ENCODE measurements at regions not wholly inside any gene's neighbourhood (a gene's known extent, or its start where the extent isn't known, plus 50 kb on each side); places are given as distances from the start of the nearest gene placed in this dataset.
A peak's percentile ranks its signal among the peaks of the same experiment; 100 is the strongest.

- Histone ChIP-seq H3K9me3 (ENCODE audit: control insufficient read depth in 4 of 4, insufficient read depth in 3 of 4, low read length in 3 of 4) (no peaks in the 10 kb centered on the region), H3K4me1 (ENCODE audit: control insufficient read depth in 5 of 5, insufficient read depth in 5 of 5, low read length in 5 of 5) (peaks cover 0 to 11% (median 0%) of the 10 kb centered on the region in 5 donors), H3K9ac (ENCODE audit: insufficient read depth in 1 of 2, low read length in 2 of 2) (no peak overlapping the region), H3K36me3 (ENCODE audit: control insufficient read depth in 4 of 4, insufficient read depth in 4 of 4, low read length in 4 of 4) (no peaks in the 10 kb centered on the region), H3K4me3 (no peak overlapping the region), H3K27me3 (ENCODE audit: control insufficient read depth in 3 of 3, insufficient read depth in 3 of 3, low read length in 2 of 3) (no peaks in the 10 kb centered on the region), H3K27ac (ENCODE audit: low read depth in 1 of 2, low read length in 1 of 2) (no peak overlapping the region)
- ATAC-seq (ENCODE audit: insufficient read depth, low FRiP score) (no peak), DNase-seq (no peak)
- WGBS, 2 donors, result 94 to 97% methylated on average over 1 of the region's 1 CpG
- TF ChIP-seq CTCF (IDR thresholded peaks at IDR 0.05; ENCODE audit: control extremely low read depth, extremely low read depth), result no peak
These were observed 182.0 kb upstream of the KLF4 start for GRCh38 chr9:107671588-107671987.

- Histone ChIP-seq H3K9ac (ENCODE audit: insufficient read depth in 1 of 2, low read length in 2 of 2) (no peak overlapping the region), H3K27ac (ENCODE audit: low read depth in 1 of 2, low read length in 1 of 2) (no peak overlapping the region), H3K4me1 (ENCODE audit: control insufficient read depth in 5 of 5, insufficient read depth in 5 of 5, low read length in 5 of 5) (peaks cover 0 to 11% (median 0%) of the 10 kb centered on the region in 5 donors), H3K36me3 (ENCODE audit: control insufficient read depth in 4 of 4, insufficient read depth in 4 of 4, low read length in 4 of 4) (no peaks in the 10 kb centered on the region), H3K27me3 (ENCODE audit: control insufficient read depth in 3 of 3, insufficient read depth in 3 of 3, low read length in 2 of 3) (no peaks in the 10 kb centered on the region), H3K9me3 (ENCODE audit: control insufficient read depth in 4 of 4, insufficient read depth in 3 of 4, low read length in 3 of 4) (no peaks in the 10 kb centered on the region), H3K4me3 (no peak overlapping the region)
- 93 to 95% methylated on average over 8 of the region's 8 CpGs for WGBS, 2 donors
- DNase-seq (no peak), ATAC-seq (ENCODE audit: insufficient read depth, low FRiP score) (no peak)
- TF ChIP-seq CTCF (IDR thresholded peaks at IDR 0.05; ENCODE audit: control extremely low read depth, extremely low read depth), result no peak
These were observed 179.9 kb upstream of the KLF4 start for GRCh38 chr9:107669422-107669821.

- no peak for TF ChIP-seq CTCF (IDR thresholded peaks at IDR 0.05; ENCODE audit: control extremely low read depth, extremely low read depth)
- peaks cover 0 to 11% (median 0%) of the 10 kb centered on the region in 5 donors for H3K4me1 ChIP-seq (ENCODE audit: control insufficient read depth in 5 of 5, insufficient read depth in 5 of 5, low read length in 5 of 5)
These were observed 177.9 kb upstream of the KLF4 start for GRCh38 chr9:107667231-107668070.

More at GRCh38 chr9:107667231-107668070, 177.9 kb upstream of the KLF4 start:
- DNase-seq (peak in 2 of 3 donors; percentile 58 to 80), ATAC-seq (ENCODE audit: insufficient read depth, low FRiP score) (peak; percentile 27)
- Histone ChIP-seq H3K36me3 (ENCODE audit: control insufficient read depth in 4 of 4, insufficient read depth in 4 of 4, low read length in 4 of 4) (no peaks in the 10 kb centered on the region), H3K27me3 (ENCODE audit: control insufficient read depth in 3 of 3, insufficient read depth in 3 of 3, low read length in 2 of 3) (no peaks in the 10 kb centered on the region), H3K9ac (ENCODE audit: insufficient read depth in 1 of 2, low read length in 2 of 2) (no peak overlapping the region), H3K27ac (ENCODE audit: low read depth in 1 of 2, low read length in 1 of 2) (peak overlapping the region; percentile 51 to 59), H3K9me3 (ENCODE audit: control insufficient read depth in 4 of 4, insufficient read depth in 3 of 4, low read length in 3 of 4) (no peaks in the 10 kb centered on the region), H3K4me3 (no peak overlapping the region)
- WGBS, 2 donors, result 72% methylated on average over 16 of the region's 16 CpGs
